ENCODE measurements at regions not wholly inside any gene's neighbourhood (a gene's known extent, or its start where the extent isn't known, plus 50 kb on each side); places are given as distances from the start of the nearest gene placed in this dataset.

GRCh38 chr12:70042675-70043074 lies 200.6 kb upstream of the CNOT2 start:
- Histone ChIP-seq H3K27me3 (ENCODE audit: control insufficient read depth, insufficient read depth, low read length) (no peaks in the 10 kb centered on the region), H3K4me3 (replicated peaks in 1 of 4; ENCODE audit: control extremely low read depth in 1 of 4, insufficient read depth in 1 of 4, low read depth in 3 of 4, low read length in 4 of 4) (no peak overlapping the region), H3K9me3 (ENCODE audit: control insufficient read depth, insufficient read depth, low read depth, low read length) (no peaks in the 10 kb centered on the region), H3K4me2 (ENCODE audit: extremely low read depth, insufficient read depth, low read length) (no peak overlapping the region), H2AFZ (ENCODE audit: low read length) (no peak overlapping the region), H3K27ac (ENCODE audit: insufficient read depth, low read length) (no peak overlapping the region), H4K20me1 (ENCODE audit: control insufficient read depth, extremely low read depth, insufficient read depth, low read length) (no peaks in the 10 kb centered on the region), H3K79me2 (ENCODE audit: control insufficient read depth, insufficient read depth, low read length) (no peaks in the 10 kb centered on the region), H3K36me3 (ENCODE audit: control insufficient read depth, insufficient read depth, low read length) (no peaks in the 10 kb centered on the region), H3K9ac (ENCODE audit: insufficient read depth, low read length) (no peak overlapping the region), H3K4me1 (ENCODE audit: control insufficient read depth, extremely low read depth, insufficient read depth, low read length) (no peaks in the 10 kb centered on the region)
- TF ChIP-seq EZH2 (IDR thresholded peaks at IDR 0.05; ENCODE audit: low read length, missing control alignments) = no peak
- TF ChIP-seq, protein P1, sequence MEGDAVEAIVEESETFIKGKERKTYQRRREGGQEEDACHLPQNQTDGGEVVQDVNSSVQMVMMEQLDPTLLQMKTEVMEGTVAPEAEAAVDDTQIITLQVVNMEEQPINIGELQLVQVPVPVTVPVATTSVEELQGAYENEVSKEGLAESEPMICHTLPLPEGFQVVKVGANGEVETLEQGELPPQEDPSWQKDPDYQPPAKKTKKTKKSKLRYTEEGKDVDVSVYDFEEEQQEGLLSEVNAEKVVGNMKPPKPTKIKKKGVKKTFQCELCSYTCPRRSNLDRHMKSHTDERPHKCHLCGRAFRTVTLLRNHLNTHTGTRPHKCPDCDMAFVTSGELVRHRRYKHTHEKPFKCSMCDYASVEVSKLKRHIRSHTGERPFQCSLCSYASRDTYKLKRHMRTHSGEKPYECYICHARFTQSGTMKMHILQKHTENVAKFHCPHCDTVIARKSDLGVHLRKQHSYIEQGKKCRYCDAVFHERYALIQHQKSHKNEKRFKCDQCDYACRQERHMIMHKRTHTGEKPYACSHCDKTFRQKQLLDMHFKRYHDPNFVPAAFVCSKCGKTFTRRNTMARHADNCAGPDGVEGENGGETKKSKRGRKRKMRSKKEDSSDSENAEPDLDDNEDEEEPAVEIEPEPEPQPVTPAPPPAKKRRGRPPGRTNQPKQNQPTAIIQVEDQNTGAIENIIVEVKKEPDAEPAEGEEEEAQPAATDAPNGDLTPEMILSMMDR (conservative IDR thresholded peaks at IDR 0.05 in 1 of 2, IDR thresholded peaks at IDR 0.05 in 1 of 2; ENCODE audit: low read depth in 1 of 2, low read length in 2 of 2) = no peak
- no peak for DNase-seq (ENCODE audit: low read depth in 2 of 2)

GRCh38 chr12:70043490-70044138 lies 199.6 kb upstream of the CNOT2 start:
- H2AFZ ChIP-seq (ENCODE audit: low read length) = no peak overlapping the region
- no peak overlapping the region for H3K9ac ChIP-seq (ENCODE audit: insufficient read depth, low read length)
- no peaks in the 10 kb centered on the region for H3K9me3 ChIP-seq (ENCODE audit: control insufficient read depth, insufficient read depth, low read depth, low read length)
- TF ChIP-seq, protein P1 (conservative IDR thresholded peaks at IDR 0.05 in 1 of 2, IDR thresholded peaks at IDR 0.05 in 1 of 2; ENCODE audit: low read depth in 1 of 2, low read length in 2 of 2) = no peak
- no peak for TF ChIP-seq EZH2 (IDR thresholded peaks at IDR 0.05; ENCODE audit: low read length, missing control alignments)
- H3K4me2 ChIP-seq (ENCODE audit: extremely low read depth, insufficient read depth, low read length) = no peak overlapping the region
- H3K27me3 ChIP-seq (ENCODE audit: control insufficient read depth, insufficient read depth, low read length) = no peaks in the 10 kb centered on the region
- no peak overlapping the region for H3K4me3 ChIP-seq (replicated peaks in 1 of 4; ENCODE audit: control extremely low read depth in 1 of 4, insufficient read depth in 1 of 4, low read depth in 3 of 4, low read length in 4 of 4)
- no peak overlapping the region for H3K27ac ChIP-seq (ENCODE audit: insufficient read depth, low read length)
- no peaks in the 10 kb centered on the region for H3K36me3 ChIP-seq (ENCODE audit: control insufficient read depth, insufficient read depth, low read length)
- DNase-seq (ENCODE audit: low read depth in 2 of 2) = peak in 1 of 2 donors; percentile 9
- no peaks in the 10 kb centered on the region for H3K4me1 ChIP-seq (ENCODE audit: control insufficient read depth, extremely low read depth, insufficient read depth, low read length)
- no peaks in the 10 kb centered on the region for H4K20me1 ChIP-seq (ENCODE audit: control insufficient read depth, extremely low read depth, insufficient read depth, low read length)
- no peaks in the 10 kb centered on the region for H3K79me2 ChIP-seq (ENCODE audit: control insufficient read depth, insufficient read depth, low read length)

DNA sequence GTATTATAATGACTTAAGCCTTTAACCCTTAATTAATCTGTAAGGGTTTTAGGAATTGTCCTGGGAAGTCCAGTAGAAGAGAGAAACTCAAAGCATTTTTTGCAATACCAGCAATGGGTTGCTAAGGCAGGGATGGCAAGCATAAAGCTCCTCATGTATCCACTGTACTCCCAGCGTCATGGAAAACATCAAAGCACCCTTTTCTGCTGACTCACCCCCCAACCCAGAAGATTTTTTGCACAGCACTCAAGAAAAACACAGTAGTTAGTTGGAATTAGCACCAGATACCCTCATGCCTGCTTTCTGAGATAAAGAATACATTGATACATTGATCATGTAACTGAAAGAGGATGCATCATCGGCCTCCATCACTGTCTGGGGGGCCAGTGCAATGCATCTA lies 199.1 kb upstream of the CNOT2 start:
- Histone ChIP-seq H2AFZ (ENCODE audit: low read length) (no peak overlapping the region), H3K27me3 (ENCODE audit: control insufficient read depth, insufficient read depth, low read length) (no peaks in the 10 kb centered on the region), H3K79me2 (ENCODE audit: control insufficient read depth, insufficient read depth, low read length) (no peaks in the 10 kb centered on the region), H3K4me2 (ENCODE audit: extremely low read depth, insufficient read depth, low read length) (no peak overlapping the region), H3K9me3 (ENCODE audit: control insufficient read depth, insufficient read depth, low read depth, low read length) (no peaks in the 10 kb centered on the region), H3K4me3 (replicated peaks in 1 of 4; ENCODE audit: control extremely low read depth in 1 of 4, insufficient read depth in 1 of 4, low read depth in 3 of 4, low read length in 4 of 4) (no peak overlapping the region), H3K9ac (ENCODE audit: insufficient read depth, low read length) (no peak overlapping the region), H3K27ac (ENCODE audit: insufficient read depth, low read length) (no peak overlapping the region), H4K20me1 (ENCODE audit: control insufficient read depth, extremely low read depth, insufficient read depth, low read length) (no peaks in the 10 kb centered on the region), H3K4me1 (ENCODE audit: control insufficient read depth, extremely low read depth, insufficient read depth, low read length) (no peaks in the 10 kb centered on the region), H3K36me3 (ENCODE audit: control insufficient read depth, insufficient read depth, low read length) (no peaks in the 10 kb centered on the region)
- no peak for TF ChIP-seq EZH2 (IDR thresholded peaks at IDR 0.05; ENCODE audit: low read length, missing control alignments)
- TF ChIP-seq, protein P1 (conservative IDR thresholded peaks at IDR 0.05 in 1 of 2, IDR thresholded peaks at IDR 0.05 in 1 of 2; ENCODE audit: low read depth in 1 of 2, low read length in 2 of 2) = no peak
- peak in 1 of 2 donors; percentile 33 for DNase-seq (ENCODE audit: low read depth in 2 of 2)

Measured in fibroblast of lung (primary cell).